BE2C (cell line): ENCODE measurements at regions not wholly inside any gene's neighbourhood (a gene's known extent, or its start where the extent isn't known, plus 50 kb on each side); places are given as distances from the start of the nearest gene placed in this dataset.

ENCODE experiments used
- DNase-seq: peaks from one replicate; pipeline ENCODE4 v3.0.0-alpha.2; 2020
- H3K27me3 ChIP-seq: fragments of 250-450 bp; sonication (Bioruptor Pico); 2 replicates; pipeline ENCODE4 v1.5.1; 2020; ENCODE audit warnings: mild to moderate bottlenecking
- H3K36me3 ChIP-seq: fragments of 250-450 bp; sonication (Bioruptor Pico); 2 replicates; pipeline ENCODE4 v1.5.1; 2020; ENCODE audit warnings: mild to moderate bottlenecking
- H3K4me1 ChIP-seq: fragments of 250-450 bp; sonication (Bioruptor Pico); 2 replicates; pipeline ENCODE4 v1.5.1; 2020
- H3K4me3 ChIP-seq: 2 replicates; pipeline ENCODE4 v1.5.1; 2011; ENCODE audit warnings: low read depth, low read length
- H3K9me3 ChIP-seq: fragments of 250-450 bp; sonication (Bioruptor Pico); 2 replicates; pipeline ENCODE4 v1.5.1; 2020
- TF ChIP-seq, protein P1 (sequence below): IDR thresholded peaks from 2 replicates; pipeline ENCODE4 v1.5.1; 2012; ENCODE audit warnings: mild to moderate bottlenecking, low read depth, low read length

DNA sequence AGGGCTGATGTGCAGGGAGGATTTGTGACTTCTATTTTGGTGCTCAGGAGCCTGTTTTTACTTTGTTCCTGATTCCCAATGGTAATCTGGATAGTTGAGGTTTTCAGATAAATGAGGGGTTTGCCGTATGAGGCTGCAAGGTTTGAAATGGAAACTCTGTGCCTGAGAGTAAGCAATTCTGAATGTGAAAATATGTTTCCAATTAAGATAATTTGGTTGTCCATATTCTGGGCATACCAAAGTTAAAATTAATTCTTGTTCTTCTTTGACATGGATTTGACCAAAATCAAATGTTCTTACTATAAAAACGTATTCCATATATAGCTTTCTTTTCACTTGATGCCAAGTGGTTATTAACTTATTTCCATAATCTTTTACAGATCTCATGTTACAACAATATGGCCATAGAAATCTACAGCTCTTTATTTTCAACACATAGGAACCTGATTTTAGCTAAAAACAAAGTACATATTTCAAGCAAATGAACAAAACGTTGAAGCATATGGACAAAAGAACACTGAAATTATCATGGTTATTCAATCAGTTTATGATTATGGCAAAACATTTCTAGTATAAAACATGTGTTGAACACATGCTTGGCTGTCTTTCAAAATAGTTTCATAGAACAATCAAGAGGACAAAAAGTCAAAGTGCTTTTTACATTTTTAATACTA, 63.4 kb upstream of the ARHGAP28 start:
- no peak for DNase-seq
- no peaks in the 10 kb centered on the region for H3K36me3 ChIP-seq
- TF ChIP-seq, protein P1, sequence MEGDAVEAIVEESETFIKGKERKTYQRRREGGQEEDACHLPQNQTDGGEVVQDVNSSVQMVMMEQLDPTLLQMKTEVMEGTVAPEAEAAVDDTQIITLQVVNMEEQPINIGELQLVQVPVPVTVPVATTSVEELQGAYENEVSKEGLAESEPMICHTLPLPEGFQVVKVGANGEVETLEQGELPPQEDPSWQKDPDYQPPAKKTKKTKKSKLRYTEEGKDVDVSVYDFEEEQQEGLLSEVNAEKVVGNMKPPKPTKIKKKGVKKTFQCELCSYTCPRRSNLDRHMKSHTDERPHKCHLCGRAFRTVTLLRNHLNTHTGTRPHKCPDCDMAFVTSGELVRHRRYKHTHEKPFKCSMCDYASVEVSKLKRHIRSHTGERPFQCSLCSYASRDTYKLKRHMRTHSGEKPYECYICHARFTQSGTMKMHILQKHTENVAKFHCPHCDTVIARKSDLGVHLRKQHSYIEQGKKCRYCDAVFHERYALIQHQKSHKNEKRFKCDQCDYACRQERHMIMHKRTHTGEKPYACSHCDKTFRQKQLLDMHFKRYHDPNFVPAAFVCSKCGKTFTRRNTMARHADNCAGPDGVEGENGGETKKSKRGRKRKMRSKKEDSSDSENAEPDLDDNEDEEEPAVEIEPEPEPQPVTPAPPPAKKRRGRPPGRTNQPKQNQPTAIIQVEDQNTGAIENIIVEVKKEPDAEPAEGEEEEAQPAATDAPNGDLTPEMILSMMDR = no peak
- no peaks in the 10 kb centered on the region for H3K27me3 ChIP-seq
- no peak overlapping the region for H3K4me3 ChIP-seq
- no peaks in the 10 kb centered on the region for H3K4me1 ChIP-seq
- no peaks in the 10 kb centered on the region for H3K9me3 ChIP-seq

DNA sequence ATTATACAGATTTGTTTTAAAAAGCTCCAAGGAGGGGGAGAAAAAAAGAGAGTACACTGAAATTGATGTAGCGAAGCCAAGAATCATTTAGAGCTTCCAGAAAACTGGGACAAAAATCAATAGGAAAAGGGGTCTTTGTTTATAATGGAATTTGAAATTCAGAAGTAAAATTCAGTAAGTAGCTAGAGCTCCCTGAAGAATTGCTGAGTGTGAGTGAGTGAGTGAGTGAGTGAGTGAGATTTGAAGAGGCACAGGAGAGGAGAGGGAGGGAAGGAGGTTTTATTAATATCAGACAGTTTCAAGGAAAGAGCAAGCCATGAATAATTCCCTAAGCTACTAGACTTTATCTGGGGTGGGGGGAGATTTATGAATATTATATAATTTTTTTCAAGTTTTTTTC, 60.7 kb upstream of the ARHGAP28 start:
- DNase-seq = no peak
- no peaks in the 10 kb centered on the region for H3K4me1 ChIP-seq
- H3K4me3 ChIP-seq = no peak overlapping the region
- no peaks in the 10 kb centered on the region for H3K9me3 ChIP-seq
- TF ChIP-seq, protein P1 = no peak
- no peaks in the 10 kb centered on the region for H3K27me3 ChIP-seq
- H3K36me3 ChIP-seq = no peaks in the 10 kb centered on the region

DNA sequence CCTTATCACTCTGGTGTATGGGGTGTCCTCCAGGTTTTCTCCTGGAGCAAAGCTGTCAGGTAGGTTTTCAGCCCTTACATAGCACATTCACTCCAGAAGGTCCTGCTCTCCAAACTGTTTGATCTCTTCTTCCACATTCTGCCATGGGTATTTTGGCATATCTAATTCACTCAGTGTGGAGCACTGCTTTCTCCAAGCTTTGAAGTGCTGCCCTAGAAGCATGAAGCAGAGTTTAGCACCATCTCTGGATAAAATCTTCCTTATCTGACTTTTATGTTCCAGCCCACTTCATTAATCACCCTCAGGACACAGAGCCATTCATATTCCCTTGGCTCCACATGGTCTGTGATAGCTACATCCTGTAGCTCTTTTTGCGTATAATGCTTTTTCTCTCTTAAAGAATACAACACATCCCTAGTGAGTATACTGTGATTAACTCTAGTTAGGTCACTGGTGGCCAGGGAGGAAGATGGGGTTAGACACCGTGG, 56.7 kb upstream of the ARHGAP28 start:
- no peaks in the 10 kb centered on the region for H3K36me3 ChIP-seq
- TF ChIP-seq, protein P1 = no peak
- DNase-seq = no peak
- no peaks in the 10 kb centered on the region for H3K9me3 ChIP-seq
- H3K4me1 ChIP-seq = no peaks in the 10 kb centered on the region
- H3K4me3 ChIP-seq = no peak overlapping the region
- no peaks in the 10 kb centered on the region for H3K27me3 ChIP-seq

DNA sequence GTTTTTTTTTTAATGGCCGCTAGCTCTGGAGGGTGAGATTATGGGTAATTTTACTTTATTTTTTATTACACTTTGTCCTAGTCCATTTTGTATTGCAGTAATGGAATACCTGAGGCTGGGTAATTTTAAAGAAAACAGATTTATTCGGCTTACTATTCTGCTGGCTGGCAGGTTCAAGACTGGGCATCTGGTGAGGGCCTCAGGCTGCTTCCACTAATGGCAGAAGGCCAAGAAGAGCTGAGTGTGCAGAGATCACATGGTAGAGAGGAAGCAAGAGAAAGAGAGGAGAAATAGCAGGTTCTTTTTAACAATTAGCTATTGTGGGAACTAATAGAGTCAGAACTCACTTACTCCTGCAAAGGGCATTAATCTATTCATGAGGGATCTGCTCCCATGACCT, 52.4 kb upstream of the ARHGAP28 start:
- no peaks in the 10 kb centered on the region for H3K4me1 ChIP-seq
- no peaks in the 10 kb centered on the region for H3K9me3 ChIP-seq
- no peaks in the 10 kb centered on the region for H3K27me3 ChIP-seq
- no peaks in the 10 kb centered on the region for H3K36me3 ChIP-seq
- DNase-seq = no peak
- TF ChIP-seq, protein P1 = no peak
- no peak overlapping the region for H3K4me3 ChIP-seq

DNA sequence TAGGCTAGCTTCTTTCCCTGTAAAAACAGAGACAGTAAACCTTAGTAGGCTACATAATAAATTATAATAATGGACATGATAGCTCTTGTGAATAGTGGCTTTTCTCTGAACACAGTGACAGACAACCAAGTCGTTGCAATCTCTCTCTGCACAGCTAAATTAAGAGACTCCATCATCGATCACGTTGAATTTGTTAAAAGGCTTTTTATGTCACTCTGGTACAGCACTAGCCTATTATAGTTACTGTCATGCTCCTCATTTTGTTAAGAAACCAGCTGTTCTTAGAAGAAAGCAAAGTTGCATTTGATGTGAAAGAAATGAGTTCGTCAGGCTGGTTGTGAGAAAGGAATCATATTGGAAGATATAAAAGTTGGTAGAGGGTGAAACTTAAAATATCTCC, 50.3 kb upstream of the ARHGAP28 start:
- TF ChIP-seq, protein P1 = no peak
- DNase-seq = no peak
- Histone ChIP-seq H3K36me3 (no peaks in the 10 kb centered on the region), H3K9me3 (no peaks in the 10 kb centered on the region), H3K4me1 (no peaks in the 10 kb centered on the region), H3K4me3 (no peak overlapping the region), H3K27me3 (no peaks in the 10 kb centered on the region)
